ENCODE measurements at regions not wholly inside any gene's neighbourhood (a gene's known extent, or its start where the extent isn't known, plus 50 kb on each side); places are given as distances from the start of the nearest gene placed in this dataset.
"Not testable (repeated sequence)": the region's sequence is repeated elsewhere in the genome, so short reads cannot be mapped to it uniquely, and the experiment has no call there.

DNA sequence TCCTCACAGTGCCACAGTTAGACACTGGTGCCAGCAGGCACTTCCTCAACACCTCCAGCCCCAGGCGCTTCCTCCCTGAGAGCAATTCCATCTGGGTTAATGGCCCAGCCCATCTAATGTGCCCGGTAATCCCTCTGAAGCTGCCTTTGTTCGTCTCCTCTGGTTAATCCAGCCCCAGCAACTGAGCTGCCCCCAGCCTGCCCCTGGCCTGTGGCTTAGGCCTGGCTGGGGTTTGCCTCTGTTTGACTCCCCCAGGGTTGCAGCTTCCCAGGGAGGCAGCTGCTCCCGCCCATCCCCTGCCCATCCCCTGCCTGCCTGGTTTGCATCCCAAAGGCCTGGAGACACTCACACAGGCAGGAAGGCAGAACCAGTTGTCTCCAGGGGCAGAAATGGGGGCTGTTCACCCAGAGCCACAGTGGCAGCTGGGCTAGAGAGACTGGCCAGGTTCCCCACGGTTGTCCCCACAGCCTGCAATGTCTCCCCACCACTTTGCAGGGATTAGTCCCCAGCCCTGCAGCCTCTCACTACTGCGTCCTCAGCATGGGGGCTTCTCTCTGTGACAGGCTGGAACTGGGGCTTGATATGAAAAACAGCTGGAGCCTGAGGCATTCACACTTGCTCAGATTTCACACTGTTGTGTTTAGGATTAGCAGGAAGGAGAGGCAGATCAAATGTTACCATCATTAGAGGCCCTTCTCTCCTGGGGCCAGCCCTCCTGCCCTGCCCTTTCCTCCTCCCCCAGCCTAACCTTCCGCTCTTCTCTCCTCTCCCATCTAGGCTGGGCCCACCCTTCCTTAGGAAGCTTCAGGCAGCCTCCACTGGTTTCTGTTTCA is 120.2 kb downstream of the TLR5 start:
- H3K4me3 ChIP-seq (ENCODE audit: low read depth, low read length) = no peak overlapping the region
- in situ Hi-C loops (cut with HindIII; ENCODE audit: low sequenced_read_pairs) = no loop called here
- no peak for DNase-seq (ENCODE audit: low read depth, low spot score)
- TF ChIP-seq, protein P1, sequence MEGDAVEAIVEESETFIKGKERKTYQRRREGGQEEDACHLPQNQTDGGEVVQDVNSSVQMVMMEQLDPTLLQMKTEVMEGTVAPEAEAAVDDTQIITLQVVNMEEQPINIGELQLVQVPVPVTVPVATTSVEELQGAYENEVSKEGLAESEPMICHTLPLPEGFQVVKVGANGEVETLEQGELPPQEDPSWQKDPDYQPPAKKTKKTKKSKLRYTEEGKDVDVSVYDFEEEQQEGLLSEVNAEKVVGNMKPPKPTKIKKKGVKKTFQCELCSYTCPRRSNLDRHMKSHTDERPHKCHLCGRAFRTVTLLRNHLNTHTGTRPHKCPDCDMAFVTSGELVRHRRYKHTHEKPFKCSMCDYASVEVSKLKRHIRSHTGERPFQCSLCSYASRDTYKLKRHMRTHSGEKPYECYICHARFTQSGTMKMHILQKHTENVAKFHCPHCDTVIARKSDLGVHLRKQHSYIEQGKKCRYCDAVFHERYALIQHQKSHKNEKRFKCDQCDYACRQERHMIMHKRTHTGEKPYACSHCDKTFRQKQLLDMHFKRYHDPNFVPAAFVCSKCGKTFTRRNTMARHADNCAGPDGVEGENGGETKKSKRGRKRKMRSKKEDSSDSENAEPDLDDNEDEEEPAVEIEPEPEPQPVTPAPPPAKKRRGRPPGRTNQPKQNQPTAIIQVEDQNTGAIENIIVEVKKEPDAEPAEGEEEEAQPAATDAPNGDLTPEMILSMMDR (IDR thresholded peaks at IDR 0.05; ENCODE audit: low read depth, low read length) = no peak

DNA sequence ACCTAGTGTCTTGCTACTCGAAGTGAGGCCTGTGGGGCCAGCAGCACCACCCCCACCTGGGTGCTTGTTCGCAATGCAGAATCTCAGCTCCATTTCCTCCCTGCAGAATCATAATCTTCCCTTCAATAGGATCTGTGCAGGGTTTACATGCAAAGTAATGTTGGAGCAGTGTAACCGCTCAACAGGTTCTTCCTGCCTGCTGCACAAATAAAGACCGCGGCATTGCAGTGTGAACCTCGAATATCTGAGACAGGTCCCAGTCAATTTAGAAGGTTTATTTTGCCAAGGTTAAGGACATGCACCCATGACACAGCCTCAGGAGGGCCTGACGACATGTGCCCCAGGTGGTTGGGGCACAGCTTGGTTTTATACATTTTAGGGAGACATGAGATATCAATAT is 119.2 kb downstream of the TLR5 start:
- DNase-seq (ENCODE audit: low read depth, low spot score) = no peak
- TF ChIP-seq, protein P1 (IDR thresholded peaks at IDR 0.05; ENCODE audit: low read depth, low read length) = no peak
- in situ Hi-C loops (cut with HindIII; ENCODE audit: low sequenced_read_pairs) = no loop called here

DNA sequence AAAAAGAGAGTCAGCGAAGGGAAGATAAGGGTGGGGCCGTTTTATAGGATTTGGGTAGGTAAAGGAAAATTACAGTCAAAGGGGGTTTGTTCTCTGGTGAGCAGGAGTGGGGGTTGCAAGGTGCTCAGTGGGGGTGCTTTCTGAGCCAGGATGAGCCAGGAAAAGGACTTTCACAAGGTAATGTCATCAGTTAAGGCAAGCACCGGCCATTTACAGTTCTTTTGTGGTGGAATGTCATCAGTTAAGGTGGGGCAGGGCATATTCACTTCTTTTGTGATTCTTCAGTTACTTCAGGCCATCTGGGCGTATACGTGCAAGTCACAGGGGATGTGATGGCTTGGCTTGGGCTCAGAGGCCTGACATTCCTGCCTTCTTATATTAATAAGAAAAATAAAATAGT is 118.6 kb downstream of the TLR5 start:
- DNase-seq (ENCODE audit: low read depth, low spot score); H3K4me3 ChIP-seq (ENCODE audit: low read depth, low read length); in situ Hi-C loops (cut with HindIII; ENCODE audit: low sequenced_read_pairs): not testable (repeated sequence)

More for the DNA sequence above, 119.2 kb downstream of the TLR5 start:
- no peak overlapping the region for H3K4me3 ChIP-seq (ENCODE audit: low read depth, low read length)

DNA sequence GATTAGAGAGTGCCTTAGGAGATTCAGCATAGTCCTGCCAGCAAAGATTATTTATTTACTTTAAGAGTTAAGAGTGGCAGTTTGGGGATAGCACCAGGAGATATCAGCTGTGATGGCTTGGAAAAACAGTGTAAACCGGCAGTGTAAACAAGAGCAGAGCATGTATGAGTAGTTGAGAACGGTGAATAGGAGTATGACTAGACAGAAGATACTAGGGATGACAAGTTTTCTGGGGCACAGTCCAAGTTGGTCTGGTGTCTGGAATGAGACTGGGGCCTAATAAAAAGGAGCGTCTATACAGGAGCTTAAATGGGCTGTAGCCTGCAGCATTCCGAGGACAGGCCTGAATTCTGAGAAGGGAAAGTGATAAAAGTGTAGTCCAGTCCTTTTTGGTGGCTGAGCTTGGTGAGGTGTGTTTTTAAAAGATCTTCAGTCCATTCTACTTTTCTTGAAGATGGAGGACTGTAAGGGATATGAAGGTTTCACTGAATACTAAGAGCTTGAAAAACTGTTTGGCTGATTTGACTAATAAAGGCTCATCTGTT is 117.8 kb downstream of the TLR5 start:
- in situ Hi-C loops (cut with HindIII; ENCODE audit: low sequenced_read_pairs); DNase-seq (ENCODE audit: low read depth, low spot score); H3K4me3 ChIP-seq (ENCODE audit: low read depth, low read length): not testable (repeated sequence)

DNA sequence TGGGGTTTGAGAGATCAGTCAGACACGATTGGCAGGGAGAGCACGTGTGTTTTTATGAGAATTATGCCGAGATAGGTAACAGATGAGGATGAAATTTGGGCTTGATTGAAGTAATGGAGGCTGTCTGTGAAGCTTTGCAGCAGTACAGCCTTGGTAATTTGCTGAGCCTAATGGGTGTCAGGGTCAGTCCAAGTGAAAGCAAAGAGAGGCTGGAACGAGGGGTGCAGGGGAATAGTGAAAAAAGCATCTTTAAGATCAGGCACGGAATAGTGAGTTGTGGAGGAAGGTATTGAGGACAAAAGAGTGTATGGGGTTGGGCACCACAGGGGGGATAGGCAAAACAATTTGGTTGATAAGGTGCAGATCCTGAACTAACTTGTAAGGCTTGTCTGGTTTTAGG is 116.4 kb downstream of the TLR5 start:
- DNase-seq (ENCODE audit: low read depth, low spot score); H3K4me3 ChIP-seq (ENCODE audit: low read depth, low read length); in situ Hi-C loops (cut with HindIII; ENCODE audit: low sequenced_read_pairs): not testable (repeated sequence)

DNA sequence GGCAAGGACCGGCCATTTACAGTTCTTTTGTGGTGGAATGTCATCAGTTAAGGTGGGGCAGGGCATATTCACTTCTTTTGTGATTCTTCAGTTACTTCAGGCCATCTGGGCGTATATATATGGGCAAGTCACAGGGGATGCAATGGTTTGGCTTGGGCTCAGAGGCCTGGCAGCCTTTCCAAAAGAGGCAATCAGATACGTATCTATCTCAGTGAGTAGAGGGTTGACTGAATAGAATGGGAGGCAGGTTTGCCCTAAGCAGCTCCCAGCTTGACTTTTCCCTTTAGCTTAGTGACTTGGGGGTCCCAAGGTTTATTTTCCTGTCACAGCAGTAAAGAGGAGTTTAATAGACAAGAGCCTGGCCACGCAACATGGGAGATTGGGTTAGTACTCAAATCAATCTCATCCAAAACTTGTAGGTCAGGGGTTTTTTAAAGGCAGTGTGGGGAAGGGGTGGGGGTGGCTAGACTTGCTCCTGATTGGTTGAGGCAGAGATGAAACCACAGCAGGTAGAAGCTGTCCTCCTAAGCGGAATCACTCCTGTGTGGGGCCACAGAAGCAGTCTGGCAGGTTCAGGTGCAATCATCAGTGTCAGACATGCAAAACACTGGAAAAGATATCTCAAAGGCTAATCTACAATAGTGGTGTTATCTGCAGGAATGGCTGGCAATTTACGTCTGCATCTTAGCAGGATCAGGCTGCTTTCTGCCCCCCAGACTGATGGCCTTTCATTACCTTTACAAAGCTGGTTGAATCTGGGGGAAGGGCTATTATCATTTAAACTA is 112.9 kb downstream of the TLR5 start:
- H3K4me3 ChIP-seq (ENCODE audit: low read depth, low read length) = no peak overlapping the region
- in situ Hi-C loops (cut with HindIII; ENCODE audit: low sequenced_read_pairs) = no loop called here
- TF ChIP-seq, protein P1 (IDR thresholded peaks at IDR 0.05; ENCODE audit: low read depth, low read length) = no peak
- no peak for DNase-seq (ENCODE audit: low read depth, low spot score)

DNA sequence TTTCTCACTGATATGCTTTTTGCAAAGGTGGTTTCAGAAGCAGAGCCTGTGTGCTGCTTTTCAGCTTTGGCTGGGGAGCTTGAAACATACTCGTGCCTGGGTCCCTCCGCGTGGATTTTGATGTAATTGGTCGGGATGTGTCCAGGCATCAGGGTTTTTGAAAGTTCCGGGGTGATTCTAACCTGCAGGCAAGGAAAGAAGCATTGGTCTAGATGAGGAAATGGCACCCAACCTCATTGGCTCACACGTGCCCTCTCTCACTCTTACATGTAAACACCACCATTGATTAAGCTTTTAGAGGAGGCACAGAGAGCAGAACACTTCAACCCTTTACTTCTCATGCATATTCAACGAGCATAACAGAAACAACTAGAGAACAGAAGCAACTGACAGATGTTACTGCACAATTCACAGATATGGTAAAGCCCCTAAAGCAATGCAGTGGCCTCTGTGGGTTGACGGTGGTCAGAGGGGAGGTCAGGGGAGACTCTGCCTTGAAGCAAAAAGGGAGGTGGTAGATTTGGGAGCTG is 112.1 kb downstream of the TLR5 start:
- TF ChIP-seq, protein P1 (IDR thresholded peaks at IDR 0.05; ENCODE audit: low read depth, low read length) = no peak
- no peak overlapping the region for H3K4me3 ChIP-seq (ENCODE audit: low read depth, low read length)
- DNase-seq (ENCODE audit: low read depth, low spot score) = no peak
- in situ Hi-C loops (cut with HindIII; ENCODE audit: low sequenced_read_pairs) = no loop called here

All from astrocyte of the spinal cord (primary cell).